GM12891 (cell line): ENCODE measurements at regions not wholly inside any gene's neighbourhood (a gene's known extent, or its start where the extent isn't known, plus 50 kb on each side); places are given as distances from the start of the nearest gene placed in this dataset.
"Not testable (repeated sequence)": the region's sequence is repeated elsewhere in the genome, so short reads cannot be mapped to it uniquely, and the experiment has no call there.

Source experiments
- POLR2A ChIP-seq: IDR thresholded peaks from 2 replicates; pipeline ENCODE4 v1.6.1; 2011; ENCODE audit warnings: low read depth, low read length, control low read depth
- POLR2AphosphoS5 ChIP-seq: IDR thresholded peaks from 2 replicates; pipeline ENCODE4 v1.6.1; 2011; ENCODE audit warnings: low read depth, low read length, control low read depth

DNA sequence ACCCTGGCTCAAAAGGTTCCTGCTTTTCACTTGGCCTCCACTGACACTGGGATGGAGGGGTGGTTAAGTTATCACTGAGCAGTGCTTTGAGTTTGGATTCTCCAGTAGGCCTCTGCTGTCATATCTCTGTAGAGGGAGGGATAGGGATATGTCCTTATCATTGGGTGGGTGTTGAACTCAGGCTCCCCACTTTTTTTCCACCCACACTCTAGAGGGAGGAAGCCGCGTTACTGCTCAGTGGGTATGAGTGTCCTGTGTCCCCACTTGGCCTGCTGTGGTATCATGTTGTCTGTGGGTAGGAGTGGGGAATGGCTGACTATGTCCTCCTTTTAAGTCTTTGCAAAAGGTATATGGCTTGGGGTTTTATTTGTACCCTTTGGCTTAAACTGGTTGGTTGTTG lies 80.7 kb upstream of the TPTE start:
- not testable (repeated sequence) for TF ChIP-seq POLR2AphosphoS5, POLR2A
